ENCODE measurements at regions not wholly inside any gene's neighbourhood (a gene's known extent, or its start where the extent isn't known, plus 50 kb on each side); places are given as distances from the start of the nearest gene placed in this dataset.
A peak's percentile ranks its signal among the peaks of the same experiment; 100 is the strongest.
"Not testable (repeated sequence)": the region's sequence is repeated elsewhere in the genome, so short reads cannot be mapped to it uniquely, and the experiment has no call there.

DNA sequence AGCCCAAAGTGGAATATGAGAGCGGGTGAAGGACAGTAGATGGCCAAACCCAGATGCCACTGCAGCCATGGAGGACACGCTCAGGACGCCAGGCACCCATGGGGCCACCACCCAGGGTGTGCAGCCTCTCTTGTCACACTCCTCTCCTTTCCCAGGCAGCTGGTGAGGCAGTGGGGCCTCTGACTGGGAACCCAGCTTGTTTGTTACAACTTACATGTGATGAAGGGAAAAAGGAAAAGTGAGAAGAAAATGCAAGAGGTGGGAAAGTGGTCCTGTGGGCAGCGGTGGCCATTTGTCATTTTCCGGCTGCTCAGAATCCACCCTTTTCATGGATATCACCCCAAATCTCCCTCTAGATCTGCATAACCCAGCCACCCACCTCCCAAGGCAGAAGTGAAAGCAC lies 62.7 kb upstream of the UNC5A start:
- no peak overlapping the region for H3K4me3 ChIP-seq (ENCODE audit: low read length)
- DNase-seq (ENCODE audit: low read depth), result no peak
- TF ChIP-seq CTCF (IDR thresholded peaks at IDR 0.05; ENCODE audit: insufficient read depth, low read depth, low read length, missing control alignments), result no peak

DNA sequence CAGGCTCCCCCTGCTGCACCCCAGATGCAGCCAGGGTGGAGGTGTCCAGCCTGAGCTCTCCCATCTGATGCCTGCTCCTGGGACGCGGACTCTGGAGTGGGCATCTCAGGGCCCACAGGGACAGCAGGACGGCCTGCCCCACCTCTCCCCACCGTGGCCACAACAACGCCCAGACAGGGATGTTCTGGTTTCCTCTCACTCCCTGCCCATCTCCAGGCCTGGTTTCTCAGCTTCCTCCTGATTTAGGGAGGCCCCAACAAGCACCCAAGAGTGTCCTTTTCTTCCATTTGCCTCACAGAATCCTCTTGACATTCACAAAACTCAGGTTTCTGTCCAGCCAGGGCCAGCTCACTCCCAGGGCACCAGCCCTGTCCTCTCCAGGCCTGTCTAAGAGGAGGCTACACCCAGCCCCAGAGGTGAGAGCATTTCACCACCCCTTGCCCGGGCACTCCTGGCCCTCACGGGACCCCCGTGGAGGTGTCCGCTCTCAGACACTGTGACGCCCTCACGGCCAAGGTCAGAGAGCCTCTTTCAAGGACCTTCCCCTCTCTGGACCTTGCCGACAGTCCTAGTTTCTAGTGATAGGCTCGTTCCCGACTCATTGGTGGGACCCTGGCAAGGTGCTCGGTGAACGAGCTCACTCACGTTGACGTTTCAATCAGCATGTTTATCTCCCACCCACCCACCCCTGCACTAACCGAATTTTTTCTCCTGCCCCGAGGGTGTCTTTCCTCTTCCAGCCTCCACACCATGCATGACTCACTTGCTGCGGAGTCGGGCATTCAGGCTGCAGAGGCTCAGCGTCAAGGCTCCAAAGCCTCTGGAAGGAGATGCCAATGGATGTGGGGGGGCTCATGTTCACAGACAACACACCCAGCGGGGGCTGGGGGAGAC lies 62.0 kb upstream of the UNC5A start:
- no peak overlapping the region for H3K4me3 ChIP-seq (ENCODE audit: low read length)
- DNase-seq (ENCODE audit: low read depth), result peak; percentile 14
- no peak for TF ChIP-seq CTCF (IDR thresholded peaks at IDR 0.05; ENCODE audit: insufficient read depth, low read depth, low read length, missing control alignments)

- no peak overlapping the region for H3K4me3 ChIP-seq (ENCODE audit: low read length)
- TF ChIP-seq CTCF (IDR thresholded peaks at IDR 0.05; ENCODE audit: insufficient read depth, low read depth, low read length, missing control alignments), result no peak
- DNase-seq (ENCODE audit: low read depth), result no peak
Observed at GRCh38 chr5:176748967-176749935, 61.1 kb upstream of the UNC5A start.

DNA sequence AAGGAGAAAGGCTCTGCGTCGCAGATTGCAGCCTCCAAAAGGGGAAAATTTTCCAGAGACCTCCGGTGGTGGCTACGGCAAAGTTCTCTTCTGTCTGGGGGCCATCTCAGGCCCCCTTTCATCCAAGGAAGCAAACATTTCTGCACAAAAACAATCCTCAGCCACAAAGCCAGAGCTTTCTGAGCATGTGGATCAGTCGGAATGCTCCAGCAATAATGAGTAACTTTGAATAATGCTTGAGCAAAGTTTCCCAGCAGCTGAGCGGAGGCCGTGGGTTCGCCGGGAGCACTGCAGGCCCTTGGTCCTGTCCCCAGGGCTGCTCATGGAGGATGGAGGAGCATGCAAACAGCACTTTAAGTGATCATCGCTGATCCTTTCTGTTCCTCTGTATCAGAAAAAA lies 60.2 kb upstream of the UNC5A start:
- H3K4me3 ChIP-seq (ENCODE audit: low read length), result no peak overlapping the region
- no peak for TF ChIP-seq CTCF (IDR thresholded peaks at IDR 0.05; ENCODE audit: insufficient read depth, low read depth, low read length, missing control alignments)
- no peak for DNase-seq (ENCODE audit: low read depth)

- DNase-seq (ENCODE audit: low read depth), result peak; percentile 46
- no peak overlapping the region for H3K4me3 ChIP-seq (ENCODE audit: low read length)
- TF ChIP-seq CTCF (IDR thresholded peaks at IDR 0.05; ENCODE audit: insufficient read depth, low read depth, low read length, missing control alignments), result no peak
Observed at GRCh38 chr5:176754376-176754973, 55.9 kb upstream of the UNC5A start.

GRCh38 chr5:176755593-176755992 lies 54.8 kb upstream of the UNC5A start:
- not testable (repeated sequence) for H3K4me3 ChIP-seq (ENCODE audit: low read length); DNase-seq (ENCODE audit: low read depth)

- not testable (repeated sequence) for DNase-seq (ENCODE audit: low read depth)
Observed at GRCh38 chr5:176757569-176757968, 52.8 kb upstream of the UNC5A start.

More at GRCh38 chr5:176757569-176757968, 52.8 kb upstream of the UNC5A start:
- not testable (repeated sequence) for H3K4me3 ChIP-seq (ENCODE audit: low read length)

Measured in epithelial cell of esophagus (primary cell).